NCI-H2107 treated with DMSO at 0.1 percent for 48 hours (cell line): ENCODE measurements at regions not wholly inside any gene's neighbourhood (a gene's known extent, or its start where the extent isn't known, plus 50 kb on each side); places are given as distances from the start of the nearest gene placed in this dataset.

Experiments
- DNase-seq: peaks from one replicate; lab custom pipeline; 2025; ENCODE audit not compliant: unreplicated experiment; lab: John Stamatoyannopoulos, UW

DNA sequence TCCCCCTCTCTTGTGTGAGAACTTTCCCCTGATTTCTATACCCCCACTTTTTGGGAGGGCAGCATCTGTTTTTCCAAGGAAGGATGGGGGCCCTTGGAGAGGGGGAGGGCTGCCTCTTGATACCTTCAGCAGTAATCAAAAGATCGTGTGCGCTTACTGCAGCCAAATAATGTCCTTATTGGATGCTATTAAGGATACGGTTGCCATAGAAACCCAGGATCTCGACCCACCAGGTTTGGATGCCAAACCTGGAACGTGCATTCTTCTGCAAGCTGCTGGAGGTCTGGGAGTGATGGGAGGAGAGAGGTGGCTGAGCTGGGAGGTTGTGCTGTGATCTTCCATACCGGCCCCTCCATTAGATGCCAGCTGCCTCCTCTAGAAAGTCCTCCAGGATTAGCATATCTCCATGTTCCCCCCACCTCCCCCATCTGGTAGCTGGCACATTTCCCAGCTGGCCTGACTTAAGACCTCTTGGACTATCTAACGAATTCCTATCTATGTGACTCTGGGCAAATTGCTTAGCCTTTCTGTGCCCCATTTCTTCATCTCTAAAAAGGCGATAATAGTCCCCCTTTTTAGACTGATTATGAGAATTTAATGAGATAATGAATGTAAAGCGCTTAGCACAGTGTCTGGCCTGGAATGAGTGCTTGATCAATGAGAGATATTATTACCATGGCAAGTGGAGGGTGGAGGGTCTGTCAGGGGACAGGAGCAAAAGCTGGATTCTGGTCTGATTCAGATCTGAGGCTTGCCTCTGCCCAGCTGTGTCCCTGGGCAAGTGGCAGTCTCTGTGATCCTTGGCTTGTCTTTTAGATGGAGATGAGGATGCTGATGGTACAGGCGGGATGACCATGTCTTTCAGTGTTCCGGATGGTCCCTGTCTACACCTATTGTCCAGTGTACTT is 78.5 kb upstream of the PCBD1 start:
- DNase-seq: no peak

DNA sequence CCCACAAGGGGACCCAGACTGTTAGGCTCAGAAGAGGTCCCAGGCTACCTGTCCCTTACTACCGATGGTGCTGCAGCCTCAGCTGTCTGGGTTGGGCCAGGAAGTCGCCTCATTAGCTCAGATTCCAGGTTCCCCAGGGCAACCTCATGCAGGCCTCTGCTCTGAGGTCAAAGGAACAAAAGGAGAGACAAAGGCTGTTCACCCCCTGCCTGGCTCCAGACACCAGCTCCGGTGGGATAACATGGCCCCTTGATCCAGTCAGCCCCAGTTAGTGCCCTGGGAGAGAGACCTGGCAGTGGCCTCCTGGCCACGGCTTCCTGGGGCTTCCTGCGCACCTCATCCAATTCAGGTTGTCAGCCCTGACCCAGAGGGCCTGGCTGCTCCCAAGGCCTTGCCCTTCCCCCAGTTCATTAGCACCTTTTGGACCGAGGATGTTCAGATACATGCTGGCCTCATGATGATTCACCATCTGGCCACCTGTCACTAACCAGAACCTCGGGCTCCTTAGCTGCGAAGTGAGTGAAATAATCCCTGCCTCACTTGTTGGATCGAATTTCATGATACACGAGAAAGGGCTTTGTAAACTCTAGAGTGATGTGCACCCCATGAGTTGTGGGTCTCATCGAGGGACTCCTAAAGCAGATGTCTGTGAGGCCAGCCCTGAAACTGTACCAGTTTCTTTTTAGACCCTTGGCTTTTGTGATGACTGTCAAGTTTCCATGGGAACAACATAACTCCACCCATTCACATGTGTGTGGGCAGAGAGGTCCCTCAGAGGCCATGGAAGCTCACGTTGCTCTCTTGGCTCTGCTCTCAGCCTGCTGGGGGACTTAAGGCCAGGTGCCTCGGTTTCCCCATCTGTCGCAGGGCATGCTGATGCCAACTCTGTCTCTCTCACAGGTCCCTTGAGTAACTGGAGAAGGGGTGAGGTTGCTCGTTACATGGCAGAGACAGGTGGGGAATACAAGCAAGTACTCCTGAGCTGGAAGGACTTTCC is 79.5 kb upstream of the PCBD1 start:
- DNase-seq: peak; percentile 50

DNA sequence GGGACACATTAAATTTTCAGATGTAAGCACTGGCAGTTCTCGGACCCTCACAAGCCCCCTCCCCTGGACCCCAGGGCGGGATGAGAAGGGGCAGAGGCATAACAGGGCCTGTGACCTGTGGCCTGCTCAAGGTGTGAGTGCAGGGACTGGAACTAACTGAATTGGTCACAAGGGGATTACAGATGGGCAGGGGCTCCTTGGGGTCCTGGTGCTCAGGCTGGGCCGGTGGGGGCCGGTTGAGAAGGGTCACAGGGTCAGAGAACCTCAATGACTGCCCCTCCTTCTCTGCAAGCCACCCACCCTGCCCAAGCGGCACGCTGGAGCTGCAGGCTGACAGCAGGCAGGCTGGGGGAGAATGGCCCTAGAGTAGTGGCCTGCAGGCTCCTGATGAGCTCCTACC is 80.8 kb upstream of the PCBD1 start:
- no peak for DNase-seq

DNA sequence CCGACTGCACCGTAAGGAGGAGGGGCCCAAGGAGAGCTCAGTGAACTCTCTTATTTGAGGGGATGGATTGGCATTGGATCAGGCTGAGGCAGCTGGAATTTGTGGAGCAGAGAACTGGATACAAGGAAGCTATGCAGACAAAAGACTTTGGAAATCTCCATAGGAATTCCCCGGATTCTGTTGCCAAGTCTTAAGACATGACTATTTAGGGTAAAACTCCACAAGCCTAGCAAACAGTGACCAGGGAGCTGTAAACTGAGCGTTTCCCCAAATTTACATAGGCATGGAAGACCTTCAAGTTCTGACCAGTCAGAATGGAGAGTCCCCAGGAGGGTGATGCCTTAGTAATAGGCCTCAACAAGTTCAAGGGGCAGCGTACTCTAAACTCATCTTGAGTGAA is 82.5 kb upstream of the PCBD1 start:
- no peak for DNase-seq

DNA sequence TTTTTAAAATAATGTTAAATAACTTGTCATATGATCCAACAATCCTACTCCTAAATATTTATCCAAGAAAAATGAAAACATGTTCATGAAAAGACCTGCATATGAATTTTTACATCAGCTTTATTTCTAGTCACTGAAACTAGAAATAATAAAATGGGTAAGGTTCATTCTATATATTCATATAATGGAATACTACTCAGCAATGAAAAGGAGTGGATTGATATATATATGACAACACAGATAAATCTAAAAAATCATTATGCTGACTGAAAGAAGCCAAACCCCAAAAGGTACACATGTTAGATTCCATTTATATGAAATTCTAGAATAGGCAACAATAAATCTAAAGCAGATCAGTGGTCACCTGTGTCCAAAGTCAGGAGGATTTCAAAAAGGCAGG is 84.9 kb upstream of the PCBD1 start:
- no peak for DNase-seq

DNA sequence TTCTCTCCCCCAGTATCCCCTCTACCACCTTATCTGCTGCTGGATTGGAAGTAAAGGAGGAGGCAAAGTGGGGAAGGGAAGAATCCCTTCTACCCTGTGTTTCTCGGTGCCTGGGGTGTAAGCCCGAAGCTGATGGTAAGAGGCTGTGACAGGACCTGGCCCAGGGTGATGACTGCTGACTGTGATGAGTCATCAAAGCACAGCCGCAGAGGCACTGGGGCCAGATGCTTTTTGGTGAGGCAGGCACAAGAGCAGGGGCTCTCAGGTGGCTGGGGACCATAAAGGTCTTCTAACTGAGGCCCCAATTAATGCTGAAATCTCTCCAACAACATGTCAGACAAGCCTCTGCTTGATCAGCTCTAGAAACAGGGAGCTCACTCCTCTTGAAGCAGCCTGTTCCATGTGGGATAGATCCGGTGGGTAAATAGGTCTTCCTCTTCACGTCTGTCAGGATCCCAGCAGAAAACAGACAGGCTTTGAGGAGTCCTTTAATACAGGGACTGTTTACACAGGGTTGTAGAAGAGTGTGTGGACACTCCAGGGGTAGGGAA is 86.1 kb upstream of the PCBD1 start:
- DNase-seq: no peak

DNA sequence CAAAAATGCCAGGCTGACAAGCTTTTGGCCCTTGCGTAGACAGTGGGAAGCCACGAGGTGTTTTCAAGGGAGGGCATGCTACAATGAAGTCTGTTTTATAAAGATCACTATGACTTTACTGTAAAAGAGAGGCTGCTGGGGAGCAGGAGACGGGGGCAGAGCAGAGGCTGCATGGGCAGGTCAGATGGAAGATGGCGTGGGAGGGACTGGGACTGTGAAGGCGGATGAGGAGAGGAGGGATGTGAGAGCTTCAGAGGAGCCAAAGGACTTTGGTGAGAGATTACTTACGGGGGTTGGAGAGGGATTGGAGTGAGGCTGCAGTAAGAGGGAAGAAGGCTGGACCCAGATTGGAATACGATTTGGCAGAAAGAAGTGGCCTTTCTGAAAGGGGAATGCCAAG is 86.6 kb upstream of the PCBD1 start:
- no peak for DNase-seq

DNA sequence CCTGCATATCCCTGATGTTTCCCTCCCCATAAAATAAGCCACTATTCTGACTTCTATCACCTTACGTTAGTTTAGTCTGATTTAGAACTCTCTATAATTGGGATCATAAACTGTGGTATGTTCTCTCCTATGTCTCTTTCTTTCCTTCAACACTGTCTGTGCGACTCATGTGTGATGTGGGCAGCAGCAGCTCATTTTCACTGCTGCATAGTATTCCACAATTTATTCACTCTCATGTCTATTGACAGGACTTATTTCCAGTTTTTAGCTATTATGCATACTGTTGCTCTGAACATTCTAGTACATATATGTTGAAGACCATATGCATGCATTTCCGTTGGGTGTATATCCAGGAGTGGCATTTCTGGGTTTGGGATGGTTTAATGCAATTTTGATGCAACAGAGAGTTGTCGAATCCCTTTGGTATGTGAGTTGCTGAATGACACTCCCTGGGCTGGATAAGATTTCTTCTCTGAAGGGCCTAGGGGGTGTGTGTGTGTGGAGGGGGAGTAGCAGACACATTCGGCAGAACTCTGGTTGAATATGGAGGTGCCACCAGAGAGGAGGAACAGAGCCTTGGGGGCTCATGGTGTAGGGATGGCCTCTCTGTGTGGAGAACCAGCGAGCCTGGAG is 87.8 kb upstream of the PCBD1 start:
- no peak for DNase-seq

DNA sequence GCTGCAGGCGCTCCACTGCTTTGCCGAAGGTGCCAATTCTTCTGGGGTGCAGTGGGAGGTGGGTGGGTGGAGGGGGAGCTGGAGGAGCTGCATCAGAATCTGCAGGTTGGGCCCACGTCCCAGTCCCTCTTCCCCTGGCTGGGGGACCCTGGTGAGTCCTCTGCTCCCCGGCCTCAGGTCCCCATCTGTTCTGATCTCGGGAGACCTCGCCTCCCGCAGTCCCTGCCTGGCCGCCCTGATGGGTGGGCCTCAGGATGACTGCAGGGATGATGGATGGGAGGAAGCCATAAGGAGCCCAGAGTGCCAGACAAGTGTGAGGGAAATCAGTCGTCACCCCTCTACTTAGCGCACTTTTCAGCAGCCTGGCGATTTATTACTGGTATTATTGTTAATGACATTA is 89.3 kb upstream of the PCBD1 start:
- no peak for DNase-seq

DNA sequence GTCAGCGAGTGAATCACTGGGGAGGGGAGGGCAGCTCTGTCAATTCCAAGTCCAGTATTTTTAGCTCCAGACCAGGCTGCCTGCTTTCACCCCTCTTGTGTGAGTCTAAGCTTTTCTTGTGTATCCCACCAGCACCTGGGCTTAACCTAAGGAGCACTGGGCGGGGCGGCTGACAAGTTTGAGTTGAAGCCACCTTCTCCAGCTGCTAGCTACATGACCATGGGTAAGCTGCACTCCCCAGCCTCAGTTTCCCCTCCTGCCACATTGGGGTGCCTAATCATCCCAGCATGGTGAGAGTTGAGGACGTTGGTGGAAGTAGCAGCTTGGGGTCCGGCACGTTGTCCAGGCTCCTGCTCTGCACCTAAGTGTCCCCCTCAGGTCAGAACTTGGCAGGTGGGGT is 89.8 kb upstream of the PCBD1 start:
- DNase-seq: no peak

DNA sequence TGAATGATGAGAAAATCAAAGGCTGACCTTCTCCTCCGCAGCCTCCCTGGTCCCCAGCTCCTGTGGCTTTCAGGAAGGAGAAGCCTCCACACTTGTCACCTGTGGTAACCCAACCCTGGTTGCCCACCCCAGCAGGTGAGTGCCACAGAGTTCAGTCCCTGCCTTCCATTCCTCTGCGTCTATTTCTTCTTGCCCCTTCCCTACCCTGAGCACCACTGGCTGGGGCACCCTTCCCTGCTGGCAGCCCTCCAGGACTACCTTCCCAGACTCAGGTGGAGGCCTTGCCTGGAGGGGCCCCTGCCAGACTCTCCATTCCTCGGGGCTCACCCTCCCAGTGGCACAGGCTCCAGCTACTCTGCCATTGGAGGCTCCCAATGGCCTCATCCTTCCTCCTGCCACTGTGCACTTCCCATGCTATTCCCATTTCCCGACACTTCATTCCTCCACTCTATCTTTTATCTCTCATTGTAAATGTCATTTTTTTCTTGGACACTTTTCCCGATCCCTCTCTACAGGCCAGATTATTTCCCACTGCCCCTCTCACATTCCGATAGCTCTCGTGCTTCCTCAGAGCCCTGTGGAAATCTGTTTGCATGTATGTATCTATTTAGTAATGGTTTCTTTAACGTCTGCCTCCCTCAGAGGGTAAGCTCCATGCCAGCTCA is 90.6 kb upstream of the PCBD1 start:
- no peak for DNase-seq

DNA sequence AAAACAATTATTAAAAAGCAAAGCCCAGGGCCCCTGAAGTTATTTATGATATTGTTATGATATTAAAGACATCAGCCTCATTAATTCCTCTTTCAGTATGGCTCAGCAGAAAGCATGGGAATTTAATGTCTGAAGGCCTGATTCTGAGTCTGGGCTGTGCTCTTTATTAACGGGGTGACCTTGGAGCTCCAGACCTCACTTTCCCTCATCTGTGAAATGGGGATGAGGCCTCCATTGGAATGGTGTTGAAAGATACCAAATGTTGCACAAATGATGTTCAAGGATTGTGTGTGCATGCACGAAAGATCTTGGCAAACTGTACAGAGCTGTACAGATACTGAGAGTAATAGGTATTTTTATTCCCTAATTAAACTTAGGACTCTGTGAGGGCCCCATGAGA is 92.3 kb upstream of the PCBD1 start:
- no peak for DNase-seq

DNA sequence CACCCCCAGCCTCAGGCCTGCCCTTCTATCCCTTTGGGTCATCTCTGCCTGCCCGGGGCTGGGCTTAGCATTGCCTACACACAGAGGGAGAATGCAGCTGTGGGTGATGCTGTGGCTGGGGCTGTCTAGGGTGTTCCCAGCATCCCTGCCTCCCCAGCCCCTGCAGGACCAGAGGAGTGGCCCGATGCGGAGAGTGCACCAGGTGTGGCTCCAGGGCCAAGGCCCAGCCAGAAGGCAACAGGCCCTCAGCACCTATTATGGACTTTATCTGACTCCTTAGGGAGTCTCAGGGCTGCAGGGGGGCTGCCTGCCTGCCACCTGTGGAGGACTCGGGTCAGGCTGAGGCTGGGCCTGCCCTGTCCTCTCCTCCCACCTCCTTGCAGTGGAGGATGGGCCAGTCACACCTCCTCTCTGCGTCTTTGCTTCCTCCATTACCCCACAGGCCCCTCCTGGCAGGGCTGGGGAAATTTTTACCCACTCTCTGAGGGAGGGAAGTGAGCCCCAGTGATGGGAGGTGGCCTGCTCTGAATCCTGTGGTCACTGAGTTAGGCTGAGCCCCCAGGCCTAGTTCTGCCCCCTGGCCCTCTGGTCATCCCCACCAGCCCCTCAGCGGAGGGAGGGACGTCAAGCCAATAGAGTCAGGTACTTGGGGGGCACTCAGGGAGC is 92.9 kb upstream of the PCBD1 start:
- no peak for DNase-seq

DNA sequence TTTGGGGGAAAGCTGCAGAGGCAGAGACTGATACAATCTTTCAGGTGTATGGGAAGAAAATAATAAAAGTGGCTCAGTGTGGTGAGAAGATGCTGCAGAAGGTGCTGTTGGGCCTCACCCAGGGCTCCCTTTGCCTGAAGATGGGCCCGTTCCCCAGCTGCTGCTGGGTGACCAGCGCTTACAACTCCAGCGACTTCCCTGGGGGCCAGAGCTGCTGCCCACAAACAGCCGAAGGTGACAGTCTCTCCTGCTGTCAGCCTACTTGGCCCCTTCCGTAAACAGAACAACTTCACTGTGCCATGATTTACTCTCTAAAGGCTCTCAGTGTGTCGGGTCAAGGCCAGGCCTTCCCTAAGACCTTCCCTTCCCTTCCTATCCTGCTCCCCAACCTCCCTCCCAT is 93.6 kb upstream of the PCBD1 start:
- no peak for DNase-seq

DNA sequence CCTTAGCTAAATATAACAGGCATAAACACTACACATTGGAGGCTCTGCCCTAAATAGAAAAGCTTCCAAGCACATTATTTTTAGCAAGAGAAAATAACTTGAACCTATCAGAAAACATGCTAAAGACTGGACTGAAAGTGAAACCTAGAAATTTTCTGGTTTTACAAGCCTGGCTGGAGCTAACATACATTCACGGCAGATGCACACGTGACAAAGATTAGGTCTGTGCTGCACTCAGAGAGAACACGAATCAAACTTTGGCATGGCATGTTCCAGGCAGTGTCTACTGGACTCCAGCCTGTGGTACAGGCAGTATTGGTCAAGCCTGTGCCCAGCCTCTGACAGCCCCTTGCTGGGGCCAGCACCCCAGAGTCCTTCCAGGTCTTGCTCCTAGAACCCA is 94.1 kb upstream of the PCBD1 start:
- no peak for DNase-seq

DNA sequence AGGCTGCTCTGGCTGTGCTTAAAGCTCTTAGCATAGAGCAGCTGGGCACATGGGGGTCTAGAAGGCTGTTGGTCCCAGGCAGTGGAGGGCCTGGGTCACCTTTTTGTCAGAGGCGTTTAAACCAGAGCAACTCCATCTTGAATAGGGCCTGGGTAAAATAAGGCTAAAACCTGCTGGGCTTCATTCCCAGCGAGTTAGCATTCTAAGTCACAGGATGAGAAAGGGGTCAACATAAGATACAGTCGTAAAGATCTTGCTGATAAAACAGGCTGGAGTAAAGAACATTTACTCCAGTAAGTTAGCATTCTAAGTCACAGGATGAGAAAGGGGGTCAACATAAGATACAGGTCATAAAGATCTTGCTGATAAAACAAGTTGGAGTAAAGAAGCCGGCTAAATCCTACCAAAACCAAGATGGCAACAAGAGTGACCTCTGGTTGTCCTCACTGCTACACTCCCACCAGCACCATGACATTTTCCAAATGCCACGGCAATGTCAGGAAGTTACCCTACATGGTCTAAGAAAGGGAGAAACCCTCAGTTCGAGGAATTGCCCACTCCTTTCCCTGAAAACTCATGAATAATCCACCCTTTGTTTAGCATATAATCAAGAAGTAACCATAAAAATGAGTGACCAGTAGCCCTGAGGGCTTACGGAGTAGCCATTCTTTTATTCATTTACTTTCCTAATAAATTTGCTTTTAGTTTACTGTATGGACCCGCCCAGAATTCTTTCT is 96.8 kb upstream of the PCBD1 start:
- DNase-seq: no peak

DNA sequence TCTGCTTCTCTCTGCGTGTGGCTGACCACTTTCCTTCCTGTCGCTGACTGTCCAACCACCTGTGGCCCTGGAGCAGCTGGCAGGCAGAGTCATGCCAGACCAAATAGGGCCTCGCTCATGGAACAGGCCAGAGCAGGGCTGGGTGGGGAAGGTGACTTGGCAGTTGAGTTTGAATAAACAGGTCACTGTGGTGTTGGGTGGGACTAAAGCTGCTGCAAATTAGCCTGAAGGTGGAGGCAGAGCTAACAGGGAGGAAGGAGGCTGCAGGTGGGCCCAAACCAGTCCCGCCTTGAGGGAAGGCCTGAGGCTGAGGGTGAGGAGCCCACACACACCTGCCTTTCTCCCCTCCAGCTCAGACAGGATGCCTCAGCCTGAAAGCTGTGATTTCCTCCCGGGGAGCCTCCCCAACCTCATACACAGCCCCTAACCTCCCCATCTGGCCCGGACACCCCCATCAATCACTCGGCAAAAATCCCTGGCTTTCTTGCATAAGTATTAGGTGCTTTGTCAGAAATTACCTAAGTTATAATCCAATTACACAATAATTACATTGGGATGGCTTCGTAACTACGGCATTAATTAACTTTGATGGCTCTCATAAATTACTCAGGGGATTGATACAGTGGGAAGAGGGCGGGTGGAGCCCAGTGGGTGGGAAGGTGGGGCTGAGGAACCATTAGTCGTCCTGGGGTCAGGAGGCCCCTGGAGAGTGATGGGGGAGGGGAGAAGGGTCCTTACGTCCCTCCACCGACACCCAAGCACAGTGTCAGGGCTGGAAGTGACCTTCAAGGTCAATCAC is 97.7 kb upstream of the PCBD1 start:
- DNase-seq: no peak

DNA sequence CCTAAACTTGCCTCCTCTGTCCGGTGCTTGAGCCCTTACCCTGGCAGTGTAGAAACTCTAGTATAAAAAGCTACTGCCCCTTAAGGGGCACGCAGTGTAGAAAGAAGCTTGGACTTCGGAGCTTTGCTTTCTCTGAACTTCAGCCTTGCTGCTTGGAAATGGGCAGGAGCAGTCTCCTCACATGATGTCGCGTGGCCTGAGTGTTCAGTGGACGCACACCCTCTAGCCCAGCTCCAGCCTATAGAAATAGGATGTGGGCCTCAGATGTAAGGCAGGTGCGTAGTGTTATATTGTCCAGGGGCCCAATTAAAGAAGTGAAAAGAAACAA is 98.2 kb upstream of the PCBD1 start:
- no peak for DNase-seq
